Mesothelial cell of epicardium (in vitro differentiated cells): ENCODE measurements at regions not wholly inside any gene's neighbourhood (a gene's known extent, or its start where the extent isn't known, plus 50 kb on each side); places are given as distances from the start of the nearest gene placed in this dataset.

Experiments used
- DNase-seq, 2 experiments: peaks; one replicate each; pipeline ENCODE4 v3.0.0; 2021; ENCODE audit warnings: low spot score in 2 of 2; ENCODE audit not compliant: unreplicated experiment in 2 of 2
- H3K27ac Mint-ChIP-seq: 2 replicates; pipeline ENCODE4 v1.8.0; 2021; ENCODE audit warnings: mixed read lengths
- H3K27me3 Mint-ChIP-seq: 2 replicates; pipeline ENCODE4 v1.8.0; 2021; ENCODE audit warnings: low read depth, mixed read lengths
- H3K36me3 Mint-ChIP-seq: 2 replicates; pipeline ENCODE4 v1.8.0; 2021; ENCODE audit warnings: mixed read lengths
- H3K4me1 Mint-ChIP-seq: 2 replicates; pipeline ENCODE4 v1.8.0; 2021; ENCODE audit warnings: mixed read lengths
- H3K4me3 Mint-ChIP-seq: 2 replicates; pipeline ENCODE4 v1.8.0; 2021; ENCODE audit warnings: mild to moderate bottlenecking, moderate library complexity, mixed read lengths
- H3K9me3 Mint-ChIP-seq: 2 replicates; pipeline ENCODE4 v1.8.0; 2021; ENCODE audit warnings: mixed read lengths
- TF ChIP-seq, protein P1 (sequence below): fragments of 200-600 bp; sonication (generic); IDR thresholded peaks from one replicate; pipeline ENCODE4 v1.5.0; 2021; ENCODE audit warnings: antibody characterized with exemption; ENCODE audit not compliant: unreplicated experiment

DNA sequence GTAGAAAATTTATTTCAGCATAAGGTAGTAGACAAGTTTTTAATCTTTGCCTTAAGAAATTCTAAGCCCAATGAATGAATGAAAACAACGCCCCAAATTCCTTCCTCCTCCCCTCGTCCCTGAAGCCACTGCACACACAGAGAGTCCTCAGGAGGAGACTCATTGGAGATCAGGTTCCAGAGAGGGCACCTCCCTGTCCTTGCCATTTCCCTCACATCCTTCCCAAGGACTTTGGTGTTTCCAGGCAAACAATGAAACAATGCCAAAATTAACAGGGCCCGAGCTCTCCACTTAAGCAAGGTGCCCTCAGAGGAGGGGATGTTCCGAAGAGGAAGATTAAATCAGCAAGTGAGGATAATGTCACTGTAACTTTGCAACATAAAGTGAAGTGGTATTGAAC, 240.7 kb downstream of the DCDC2C start:
- no peak overlapping the region for H3K4me3 Mint-ChIP-seq
- TF ChIP-seq, protein P1, sequence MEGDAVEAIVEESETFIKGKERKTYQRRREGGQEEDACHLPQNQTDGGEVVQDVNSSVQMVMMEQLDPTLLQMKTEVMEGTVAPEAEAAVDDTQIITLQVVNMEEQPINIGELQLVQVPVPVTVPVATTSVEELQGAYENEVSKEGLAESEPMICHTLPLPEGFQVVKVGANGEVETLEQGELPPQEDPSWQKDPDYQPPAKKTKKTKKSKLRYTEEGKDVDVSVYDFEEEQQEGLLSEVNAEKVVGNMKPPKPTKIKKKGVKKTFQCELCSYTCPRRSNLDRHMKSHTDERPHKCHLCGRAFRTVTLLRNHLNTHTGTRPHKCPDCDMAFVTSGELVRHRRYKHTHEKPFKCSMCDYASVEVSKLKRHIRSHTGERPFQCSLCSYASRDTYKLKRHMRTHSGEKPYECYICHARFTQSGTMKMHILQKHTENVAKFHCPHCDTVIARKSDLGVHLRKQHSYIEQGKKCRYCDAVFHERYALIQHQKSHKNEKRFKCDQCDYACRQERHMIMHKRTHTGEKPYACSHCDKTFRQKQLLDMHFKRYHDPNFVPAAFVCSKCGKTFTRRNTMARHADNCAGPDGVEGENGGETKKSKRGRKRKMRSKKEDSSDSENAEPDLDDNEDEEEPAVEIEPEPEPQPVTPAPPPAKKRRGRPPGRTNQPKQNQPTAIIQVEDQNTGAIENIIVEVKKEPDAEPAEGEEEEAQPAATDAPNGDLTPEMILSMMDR, result no peak
- peaks cover 6% of the 10 kb centered on the region for H3K9me3 Mint-ChIP-seq
- H3K36me3 Mint-ChIP-seq, result no peaks in the 10 kb centered on the region
- H3K27ac Mint-ChIP-seq, result no peak overlapping the region
- no peak for DNase-seq
- peaks cover 25% of the 10 kb centered on the region for H3K27me3 Mint-ChIP-seq
- H3K4me1 Mint-ChIP-seq, result no peaks in the 10 kb centered on the region

DNA sequence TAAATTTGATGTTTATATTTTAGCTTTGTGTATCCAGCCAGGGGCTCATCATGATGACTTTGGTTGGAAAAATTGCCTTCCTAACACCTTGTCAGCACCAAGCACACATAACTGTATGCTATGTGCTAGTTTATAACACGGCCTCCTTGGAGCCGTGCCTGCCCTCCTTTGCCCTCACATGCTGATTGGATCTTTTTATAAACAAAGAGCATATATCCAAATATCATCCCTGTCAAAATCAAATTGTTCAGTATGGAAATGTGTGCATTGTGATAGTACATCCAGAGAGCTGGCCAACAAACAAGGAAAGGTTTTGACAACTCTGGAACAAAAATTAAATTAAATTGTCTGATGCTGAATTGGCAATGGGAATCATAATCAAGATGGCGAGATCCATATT, 241.5 kb downstream of the DCDC2C start:
- Mint-ChIP-seq H3K4me1 (no peaks in the 10 kb centered on the region), H3K27me3 (peaks cover 23% of the 10 kb centered on the region), H3K9me3 (no peaks in the 10 kb centered on the region), H3K4me3 (no peak overlapping the region), H3K27ac (no peak overlapping the region), H3K36me3 (no peaks in the 10 kb centered on the region)
- TF ChIP-seq, protein P1, result no peak
- DNase-seq, result no peak

DNA sequence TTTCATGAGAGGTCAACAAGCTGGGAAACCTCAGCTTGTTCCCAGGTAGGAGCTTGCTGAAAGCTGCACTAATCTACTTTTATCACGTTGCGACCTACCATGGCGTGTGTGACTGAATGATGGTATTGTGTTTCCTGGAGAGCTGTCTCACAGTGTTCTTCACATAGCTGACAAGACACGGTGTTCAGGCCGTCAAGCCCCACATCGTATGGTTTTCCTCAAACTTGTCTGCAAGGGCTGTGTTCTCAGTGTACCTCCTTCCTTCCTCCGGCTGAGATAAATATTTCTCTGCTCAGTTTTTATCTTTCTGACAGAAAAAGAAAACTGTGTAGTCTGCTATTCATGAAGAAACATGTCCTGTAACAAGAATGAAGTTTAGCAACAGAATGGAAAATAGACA, 244.8 kb downstream of the DCDC2C start:
- peaks cover 22% of the 10 kb centered on the region for H3K27me3 Mint-ChIP-seq
- TF ChIP-seq, protein P1, result no peak
- no peak overlapping the region for H3K27ac Mint-ChIP-seq

DNA sequence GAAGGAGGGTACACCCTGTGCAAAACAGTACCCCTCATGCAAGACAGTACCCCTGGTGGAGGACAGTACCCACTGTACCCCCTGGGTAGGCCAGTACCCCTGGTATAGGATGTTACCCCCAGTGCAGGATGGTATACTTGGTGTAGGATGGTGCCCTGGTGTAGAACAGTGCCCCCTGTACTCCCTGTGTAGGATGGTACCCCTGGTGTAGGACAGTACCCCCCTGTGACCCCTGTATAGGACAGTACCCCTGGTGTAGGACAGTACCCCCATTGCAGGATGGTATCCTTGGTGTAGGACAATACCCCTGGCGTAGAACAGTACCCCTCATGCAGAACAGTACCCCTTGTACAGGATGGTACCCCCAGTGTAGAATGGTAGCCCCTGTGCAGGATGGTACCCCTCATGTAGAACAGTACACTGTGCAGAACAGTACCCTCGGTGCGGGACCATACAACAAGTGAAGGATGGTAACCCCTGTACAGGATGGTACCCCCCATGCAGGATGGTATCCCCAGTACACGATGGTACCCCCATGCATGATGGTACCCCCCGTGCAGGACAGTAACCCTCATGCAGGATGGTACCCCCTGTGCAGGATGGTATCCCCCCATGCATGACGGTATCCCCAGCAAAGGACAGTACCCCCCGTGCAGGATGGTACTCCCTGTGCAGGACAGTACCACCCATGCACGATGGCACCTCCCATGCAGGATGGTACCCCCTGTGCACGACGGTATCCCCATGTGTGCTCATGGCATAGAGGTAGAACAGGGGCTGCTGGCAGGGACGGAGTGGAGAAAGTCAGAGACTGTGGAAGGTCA, 248.0 kb downstream of the DCDC2C start:
- DNase-seq, result no peak
- Mint-ChIP-seq H3K4me3 (no peak overlapping the region), H3K27me3 (peaks cover 19% of the 10 kb centered on the region), H3K27ac (no peak overlapping the region), H3K4me1 (peaks cover 7% of the 10 kb centered on the region), H3K9me3 (no peaks in the 10 kb centered on the region), H3K36me3 (no peaks in the 10 kb centered on the region)
- TF ChIP-seq, protein P1, result no peak

More for the DNA sequence above, 244.8 kb downstream of the DCDC2C start:
- DNase-seq, result no peak
- H3K4me1 Mint-ChIP-seq, result no peaks in the 10 kb centered on the region
- H3K9me3 Mint-ChIP-seq, result no peaks in the 10 kb centered on the region
- H3K36me3 Mint-ChIP-seq, result no peaks in the 10 kb centered on the region
- H3K4me3 Mint-ChIP-seq, result no peak overlapping the region

DNA sequence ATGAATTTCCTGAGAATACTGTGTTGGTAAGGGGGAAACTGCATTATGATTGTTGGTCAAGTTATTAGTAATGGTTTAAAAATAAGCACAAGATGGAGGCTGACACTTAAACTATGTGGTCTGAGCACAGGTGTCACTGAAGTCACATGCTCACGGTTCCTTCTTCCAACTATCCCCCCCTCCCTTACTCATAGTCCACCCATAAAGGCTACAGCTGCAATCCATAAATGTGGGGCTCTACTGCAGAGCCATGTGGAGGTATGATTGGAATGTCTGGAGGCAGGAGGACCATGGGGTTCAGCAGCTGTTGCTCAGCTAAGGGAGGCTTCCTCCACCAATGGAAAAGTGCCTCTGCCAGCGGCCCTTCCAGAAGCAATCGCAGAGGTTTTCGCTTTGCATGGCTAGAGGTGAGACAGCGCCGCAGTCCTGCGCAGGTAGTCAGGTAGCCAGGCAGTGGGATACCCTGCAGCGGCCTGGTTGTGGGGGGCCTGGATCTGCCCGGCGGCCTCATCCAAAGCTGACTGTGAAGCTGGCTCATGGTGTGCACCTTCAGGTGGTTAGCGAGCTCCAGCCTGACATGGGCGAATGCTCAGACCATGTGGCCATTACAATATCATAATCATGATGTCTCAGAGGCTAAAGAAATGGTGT, 249.6 kb downstream of the DCDC2C start:
- TF ChIP-seq, protein P1, result no peak
- no peak overlapping the region for H3K27ac Mint-ChIP-seq
- H3K27me3 Mint-ChIP-seq, result peaks cover 25% of the 10 kb centered on the region
- no peak for DNase-seq
- peaks cover 7% of the 10 kb centered on the region for H3K4me1 Mint-ChIP-seq
- no peaks in the 10 kb centered on the region for H3K9me3 Mint-ChIP-seq
- no peak overlapping the region for H3K4me3 Mint-ChIP-seq
- no peaks in the 10 kb centered on the region for H3K36me3 Mint-ChIP-seq
